Skin epidermis (tissue), 12 donors: ENCODE measurements at regions not wholly inside any gene's neighbourhood (a gene's known extent, or its start where the extent isn't known, plus 50 kb on each side); places are given as distances from the start of the nearest gene placed in this dataset.

Experiments used
- H3K27ac ChIP-seq, 21 experiments: fragments of 200-600 bp; sonication (generic) in 11 of 21; one replicate each; pipeline ENCODE4 v1.5.0; 2020; ENCODE audit warnings: mild to moderate bottlenecking in 3 of 21, inconsistent platforms in 2 of 21, moderate library complexity in 2 of 21
- H3K4me3 ChIP-seq, 7 experiments: fragments of 200-600 bp; sonication (generic) in 2 of 7; one replicate each; pipeline ENCODE4 v1.5.0; 2020; ENCODE audit warnings: inconsistent platforms in 2 of 7, mild to moderate bottlenecking in 2 of 7, moderate library complexity in 1 of 7

- no peak overlapping the region for H3K4me3 ChIP-seq
- peak overlapping the region in 9 of 21 experiments; percentile 6 to 69 (median 26) for H3K27ac ChIP-seq
Observed at GRCh38 chr1:186620566-186621350, 59.5 kb downstream of the PTGS2 start.

DNA sequence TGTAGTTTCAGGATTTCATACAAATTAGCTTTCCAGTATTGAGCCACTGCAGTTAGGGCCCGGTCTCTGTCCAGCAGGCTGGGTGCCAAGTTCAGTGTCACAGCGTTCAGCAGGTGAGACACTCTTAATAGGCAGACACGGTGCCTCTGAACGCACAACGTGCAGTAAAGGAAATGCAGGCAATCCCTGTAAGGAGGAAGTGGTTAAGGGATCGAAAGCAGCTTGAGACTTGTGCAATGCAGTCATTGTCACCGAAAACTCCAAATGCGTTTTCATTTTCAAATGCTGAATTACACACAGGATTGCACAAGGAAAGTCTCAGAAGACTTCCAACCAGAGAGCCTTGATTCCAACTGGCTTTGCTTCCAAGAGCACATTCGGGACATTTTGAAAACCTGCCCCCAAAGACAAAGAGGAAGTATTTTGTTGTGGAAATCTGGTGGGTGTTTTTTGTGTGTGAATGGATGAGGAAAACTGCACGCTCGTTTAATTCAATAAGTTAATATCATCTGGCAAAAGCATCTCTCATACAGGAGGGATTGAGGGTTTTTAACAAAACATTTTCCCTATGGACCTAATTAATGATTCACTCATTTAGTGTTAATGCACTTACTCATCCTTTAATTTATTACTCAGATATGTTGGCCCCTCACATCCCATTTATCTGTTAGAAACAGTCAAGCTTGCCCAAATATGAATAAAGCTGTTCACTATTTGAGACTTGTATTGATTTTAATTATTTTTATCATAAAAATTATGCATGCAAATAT, 61.6 kb downstream of the PTGS2 start:
- H3K4me3 ChIP-seq = peak overlapping the region in 5 of 7 experiments; percentile 2 to 26 (median 8)
- H3K27ac ChIP-seq = peak overlapping the region in 14 of 21 experiments; percentile 14 to 74 (median 42)

DNA sequence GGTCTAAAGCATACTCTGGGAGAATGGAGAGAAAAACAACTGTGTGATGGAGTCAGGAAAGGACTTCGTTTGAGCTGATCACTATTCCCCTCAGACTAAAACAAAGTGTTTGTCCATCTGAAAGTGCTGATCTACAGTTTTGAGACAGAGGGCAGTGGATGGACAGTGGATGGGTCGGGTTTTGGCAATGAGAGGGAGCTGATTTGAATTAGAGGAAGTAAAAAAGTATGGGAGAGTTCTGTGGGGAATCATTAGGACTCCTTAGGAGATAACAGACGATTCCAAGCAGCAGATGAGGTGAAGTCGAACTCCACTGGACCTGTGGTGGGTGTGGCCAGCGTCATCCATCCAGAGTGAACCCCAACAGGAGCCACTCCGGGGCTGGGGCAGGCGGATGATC, 62.3 kb downstream of the PTGS2 start:
- peak overlapping the region in 14 of 21 experiments; percentile 14 to 74 (median 42) for H3K27ac ChIP-seq
- peak overlapping the region in 2 of 7 experiments; percentile 8 to 17 for H3K4me3 ChIP-seq

- H3K4me3 ChIP-seq = no peak overlapping the region
- no peak overlapping the region for H3K27ac ChIP-seq
Observed at GRCh38 chr1:186616511-186616910, 63.7 kb downstream of the PTGS2 start.

GRCh38 chr1:186615332-186615731, 64.9 kb downstream of the PTGS2 start:
- Histone ChIP-seq H3K4me3 (no peak overlapping the region), H3K27ac (peak overlapping the region in 1 of 21 experiments; percentile 2)

- Histone ChIP-seq H3K27ac (no peak overlapping the region), H3K4me3 (no peak overlapping the region)
Observed at GRCh38 chr1:186611156-186611555, 69.1 kb downstream of the PTGS2 start.

DNA sequence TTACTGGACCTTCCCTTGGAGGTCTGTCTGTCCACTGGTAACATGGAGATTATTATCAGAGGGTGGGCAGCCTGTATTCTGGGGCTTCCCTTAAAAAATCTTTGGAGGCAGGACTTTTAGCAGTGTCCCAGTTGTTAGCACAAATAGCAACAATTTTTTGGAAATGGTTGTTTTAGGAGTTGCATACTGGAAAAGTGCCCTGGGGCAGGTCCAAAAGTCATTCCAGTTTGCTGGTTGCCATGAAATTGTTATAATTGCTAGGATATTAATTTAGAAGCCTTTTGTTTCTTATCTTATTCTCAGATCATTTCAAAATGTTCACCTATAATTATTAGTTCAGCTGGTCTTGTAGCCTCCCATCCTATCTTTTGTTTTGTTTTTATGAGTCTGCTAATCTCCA, 71.0 kb downstream of the PTGS2 start:
- Histone ChIP-seq H3K4me3 (no peak overlapping the region), H3K27ac (no peak overlapping the region)

DNA sequence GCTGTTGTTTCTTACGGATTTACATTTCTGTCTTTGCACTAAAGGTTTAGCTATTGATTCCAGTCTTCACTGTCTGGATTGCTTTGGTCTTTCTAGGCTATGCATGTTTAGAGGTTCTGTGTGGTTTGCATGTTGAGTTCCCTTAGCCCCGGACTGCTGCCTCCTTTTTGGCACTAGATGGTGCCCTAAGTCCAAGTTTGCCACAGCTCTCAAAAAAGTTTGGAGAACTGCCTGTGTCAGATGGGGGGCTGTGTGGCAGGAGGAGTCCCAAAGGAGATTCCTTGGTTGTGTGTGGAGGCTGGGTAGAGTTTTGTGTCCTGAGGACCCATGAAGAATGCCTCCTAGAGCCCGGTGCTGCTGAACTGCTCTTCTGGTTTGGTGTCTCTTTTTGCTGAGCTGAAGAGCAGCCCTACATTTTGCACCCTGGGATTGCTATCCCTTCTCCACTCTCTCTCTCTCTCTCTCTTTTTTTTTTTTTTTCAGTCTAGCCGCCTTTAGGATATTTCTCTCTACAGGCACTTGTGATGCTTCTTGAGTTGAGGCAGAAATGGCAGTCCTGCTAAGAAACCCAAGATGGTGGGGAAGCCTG, 74.4 kb downstream of the PTGS2 start:
- H3K4me3 ChIP-seq = no peak overlapping the region
- no peak overlapping the region for H3K27ac ChIP-seq

DNA sequence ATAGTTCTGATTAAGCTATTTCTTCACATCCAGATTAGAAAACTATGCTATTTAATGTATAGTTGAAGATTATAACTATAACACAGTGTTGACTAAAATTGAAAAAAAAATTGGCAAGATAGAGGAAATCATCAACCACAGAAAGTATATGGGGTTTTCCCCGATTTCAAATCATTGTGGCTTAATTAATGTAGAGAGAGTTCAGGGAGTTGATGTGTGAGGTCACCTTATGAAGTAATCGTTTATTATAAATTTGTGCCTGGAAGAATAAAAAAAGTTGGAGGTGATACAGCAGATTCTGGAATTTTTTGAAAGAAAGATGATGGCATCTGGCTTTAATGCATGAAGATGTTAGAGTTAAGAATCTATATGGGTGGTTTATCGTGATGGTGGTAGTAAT, 84.3 kb downstream of the PTGS2 start:
- no peak overlapping the region for H3K4me3 ChIP-seq
- H3K27ac ChIP-seq = no peak overlapping the region

DNA sequence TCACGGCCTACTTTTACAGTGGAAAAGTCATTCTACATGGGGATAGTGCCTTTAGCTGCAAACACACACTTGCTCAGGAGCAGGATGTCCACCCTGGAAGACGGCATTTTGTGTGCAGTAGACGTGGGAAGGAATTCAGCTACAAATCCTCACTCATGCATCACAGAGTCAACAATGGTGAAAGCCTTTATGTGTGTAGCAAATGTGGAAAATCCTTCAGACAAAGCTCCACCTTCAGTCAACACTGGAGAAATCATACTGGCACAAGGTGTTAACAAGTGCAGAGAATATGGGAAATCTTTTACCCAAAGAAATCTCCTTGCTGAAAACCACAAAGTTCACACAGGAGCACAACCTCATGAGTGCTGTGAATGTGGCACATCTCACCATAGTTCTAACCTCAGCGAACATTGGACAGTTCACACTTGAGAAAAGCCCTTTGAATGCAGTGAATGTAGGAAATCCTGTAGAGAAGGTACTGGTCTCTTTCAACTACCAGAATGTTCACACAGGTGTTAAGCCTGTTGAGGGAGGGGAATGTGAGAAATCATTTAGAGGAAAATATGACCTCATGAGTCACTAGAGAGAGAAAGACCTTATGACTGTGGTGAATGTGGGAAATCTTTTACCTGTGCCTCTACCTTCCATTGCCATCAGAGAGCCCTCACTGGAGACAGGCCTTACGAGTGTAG, 101.8 kb downstream of the PTGS2 start:
- Histone ChIP-seq H3K27ac (no peak overlapping the region), H3K4me3 (no peak overlapping the region)

- Histone ChIP-seq H3K27ac (no peak overlapping the region), H3K4me3 (no peak overlapping the region)
Observed at GRCh38 chr1:186577633-186578032, 102.6 kb downstream of the PTGS2 start.

GRCh38 chr1:186577216-186577615, 103.0 kb downstream of the PTGS2 start:
- Histone ChIP-seq H3K27ac (no peak overlapping the region), H3K4me3 (no peak overlapping the region)

DNA sequence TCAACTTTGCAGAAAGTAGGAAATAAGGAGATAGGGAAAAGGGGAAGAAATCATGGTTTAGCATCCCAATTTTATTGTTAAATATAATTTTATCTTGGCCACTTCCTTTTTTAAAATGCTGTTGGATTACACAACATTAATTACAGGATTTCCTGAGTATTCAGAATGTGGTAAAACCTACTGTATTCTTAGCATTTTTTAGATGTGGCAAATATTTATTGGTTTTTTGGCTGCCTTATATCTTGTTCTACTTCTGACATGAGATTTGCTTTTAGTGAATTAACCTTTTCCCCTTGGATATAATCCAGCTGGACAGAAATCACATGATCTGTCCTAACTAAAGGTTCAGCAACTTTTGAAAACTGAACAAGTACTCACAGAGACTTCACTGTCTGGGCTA, 104.9 kb downstream of the PTGS2 start:
- Histone ChIP-seq H3K27ac (no peak overlapping the region), H3K4me3 (no peak overlapping the region)

DNA sequence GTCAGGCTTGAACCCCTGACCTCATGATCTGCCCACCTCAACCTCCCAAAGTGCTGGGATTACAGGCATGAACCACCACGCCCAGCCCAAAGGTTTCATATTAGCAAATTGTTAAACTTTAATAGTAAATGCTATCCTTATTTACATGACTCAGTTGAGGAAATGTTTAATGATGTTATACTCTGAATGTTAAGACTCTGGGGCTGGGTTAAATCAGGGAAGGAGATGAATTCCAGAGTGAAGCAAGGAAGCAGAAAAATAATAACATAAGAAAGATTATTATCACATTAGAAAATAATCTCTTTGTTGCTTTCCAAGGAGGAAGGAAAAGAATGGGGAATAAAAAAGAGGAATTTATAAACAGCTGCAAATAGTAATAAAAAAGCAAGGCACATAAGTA, 105.3 kb downstream of the PTGS2 start:
- H3K27ac ChIP-seq = no peak overlapping the region
- H3K4me3 ChIP-seq = no peak overlapping the region

DNA sequence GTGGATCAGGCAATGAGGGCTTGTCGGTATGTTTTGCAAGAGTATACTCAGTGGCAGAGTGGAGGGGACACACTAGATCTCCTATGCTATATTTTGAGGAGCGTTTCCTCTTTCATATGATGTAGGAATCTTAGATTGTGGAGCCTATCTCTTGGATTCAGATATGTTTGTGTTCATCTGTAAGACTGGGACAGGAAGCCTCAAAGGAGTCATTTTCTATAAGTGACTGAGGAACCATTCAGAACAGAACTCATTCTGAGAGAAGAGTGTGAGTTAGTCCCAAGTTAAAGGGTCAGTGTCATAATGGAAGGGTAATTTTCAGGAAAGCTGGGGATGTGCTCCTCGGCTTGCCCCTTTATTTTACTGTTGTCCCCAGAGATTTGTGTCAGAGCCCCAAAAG, 107.7 kb downstream of the PTGS2 start:
- no peak overlapping the region for H3K4me3 ChIP-seq
- H3K27ac ChIP-seq = no peak overlapping the region

- H3K4me3 ChIP-seq = no peak overlapping the region
- no peak overlapping the region for H3K27ac ChIP-seq
Observed at GRCh38 chr1:186571771-186572170, 108.5 kb downstream of the PTGS2 start.

DNA sequence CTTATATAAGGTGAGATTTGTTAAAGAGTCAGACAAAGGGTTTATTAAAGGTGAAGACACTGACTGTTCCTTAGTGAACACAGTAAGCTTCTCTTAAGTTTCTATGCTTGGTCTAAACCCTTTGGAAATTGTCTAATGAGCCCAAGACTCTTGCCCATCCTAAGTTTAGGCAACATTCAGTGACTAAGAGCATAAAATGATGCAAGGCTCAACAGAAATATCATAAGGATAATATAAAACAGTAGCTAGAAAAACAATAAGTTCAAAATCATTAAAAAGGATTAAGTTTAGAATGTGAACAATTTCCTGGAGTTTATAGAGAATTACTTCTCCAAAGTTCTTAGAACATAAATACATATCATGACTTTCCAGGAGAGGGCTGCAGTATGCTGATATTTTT, 108.9 kb upstream of the PDC start:
- no peak overlapping the region for H3K27ac ChIP-seq
- no peak overlapping the region for H3K4me3 ChIP-seq

GRCh38 chr1:186568221-186568620, 107.3 kb upstream of the PDC start:
- Histone ChIP-seq H3K4me3 (no peak overlapping the region), H3K27ac (no peak overlapping the region)

DNA sequence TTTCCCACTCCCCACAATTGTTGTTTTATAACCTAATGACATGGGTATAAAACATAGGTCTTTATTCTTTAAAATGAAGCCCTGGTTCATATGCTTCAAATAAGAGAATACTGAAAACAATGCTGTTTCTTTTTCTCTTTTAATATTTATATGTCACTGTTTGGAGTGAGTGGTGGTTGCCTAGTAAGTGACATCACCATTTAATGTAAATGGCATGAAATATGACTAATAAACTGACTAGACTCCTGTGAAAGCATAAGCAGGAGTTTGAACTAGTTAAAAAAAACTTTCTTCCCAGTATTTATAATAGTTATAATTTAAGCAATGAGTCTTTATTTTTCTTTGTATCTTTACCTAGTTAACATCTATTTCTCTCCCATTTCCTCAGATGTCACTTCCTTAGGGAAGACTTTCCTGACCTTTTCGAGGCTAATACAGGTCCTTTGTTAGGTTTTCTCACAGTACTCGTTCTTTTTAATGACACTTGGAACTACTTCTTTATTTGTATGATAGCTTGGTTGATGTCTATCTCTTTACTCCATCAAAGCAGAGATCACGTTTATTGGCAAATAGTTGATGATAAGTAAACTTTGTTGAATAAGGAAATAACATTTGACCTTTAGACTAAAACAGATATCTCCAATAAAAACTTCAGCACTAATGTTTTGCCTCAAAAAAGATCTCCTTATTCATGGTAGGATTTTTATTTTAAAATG, 105.4 kb upstream of the PDC start:
- Histone ChIP-seq H3K4me3 (no peak overlapping the region), H3K27ac (no peak overlapping the region)

- H3K27ac ChIP-seq = peak overlapping the region in 1 of 21 experiments; percentile 49
Observed at GRCh38 chr1:186564582-186564981, 103.7 kb upstream of the PDC start.

More at GRCh38 chr1:186564582-186564981, 103.7 kb upstream of the PDC start:
- H3K4me3 ChIP-seq = no peak overlapping the region
